Transverse colon (tissue), 4 donors: ENCODE measurements at regions not wholly inside any gene's neighbourhood (a gene's known extent, or its start where the extent isn't known, plus 50 kb on each side); places are given as distances from the start of the nearest gene placed in this dataset.

ENCODE experiments used
- CTCF ChIP-seq, 5 experiments: fragments of 200-600 bp in 3 of 5; fragments of 450-650 bp in 2 of 5; sonication (generic) in 3 of 5; IDR thresholded peaks; 1 replicate in 2 of 5; 2 replicates in 3 of 5; pipeline ENCODE4 v1.5.1; 2016 to 2017; ENCODE audit warnings: antibody characterized with exemption in 5 of 5, inconsistent platforms in 3 of 5, mild to moderate bottlenecking in 2 of 5, moderate library complexity in 1 of 5
- EP300 ChIP-seq: sonication (generic); formaldehyde crosslinking; IDR thresholded peaks from one replicate; pipeline ENCODE4 v1.6.1; 2017; ENCODE audit warnings: antibody characterized with exemption, low read depth
- POLR2A ChIP-seq: fragments of 450-650 bp; IDR thresholded peaks from one replicate; pipeline ENCODE4 v1.6.1; 2016; ENCODE audit warnings: antibody characterized with exemption, mild to moderate bottlenecking, moderate library complexity
- POLR2AphosphoS5 ChIP-seq, 3 donors: sonication (generic); formaldehyde crosslinking; IDR thresholded peaks; one replicate each; pipeline ENCODE4 v1.6.1; 2016; ENCODE audit warnings: antibody characterized with exemption in 3 of 3

GRCh38 chr15:87322265-87322664, 934.3 kb downstream of the NTRK3 start:
- TF ChIP-seq POLR2AphosphoS5 (IDR thresholded peaks at IDR 0.05) (no peak), CTCF (IDR thresholded peaks at IDR 0.05) (no peak), EP300 (no peak), POLR2A (no peak)
